ENCODE measurements at regions not wholly inside any gene's neighbourhood (a gene's known extent, or its start where the extent isn't known, plus 50 kb on each side); places are given as distances from the start of the nearest gene placed in this dataset.

- no peak overlapping the region for H3K4me3 ChIP-seq (ENCODE audit: low read length)
- no peak for TF ChIP-seq CTCF (IDR thresholded peaks at IDR 0.05)
- peaks cover 7 to 8% of the 10 kb centered on the region in 2 donors for H3K9me3 Mint-ChIP-seq
- H3K27ac Mint-ChIP-seq, result no peak overlapping the region
- no peaks in the 10 kb centered on the region for H3K4me1 ChIP-seq (ENCODE audit: control insufficient read depth, insufficient read depth, low read length)
- no peaks in the 10 kb centered on the region for H3K36me3 Mint-ChIP-seq
- WGBS (ENCODE audit: insufficient coverage), result 84% methylated on average over 6 of the region's 6 CpGs
- DNase-seq (no peak), ATAC-seq (no peak)
- H3K9me3 ChIP-seq (ENCODE audit: control insufficient read depth, insufficient read depth, low read length), result peaks cover 11% of the 10 kb centered on the region
- no peaks in the 10 kb centered on the region for H3K36me3 ChIP-seq (ENCODE audit: control insufficient read depth, insufficient read depth, low read length)
- no peaks in the 10 kb centered on the region for H3K27me3 ChIP-seq (ENCODE audit: control insufficient read depth, insufficient read depth, low read length)
- H3K4me1 Mint-ChIP-seq, result no peaks in the 10 kb centered on the region
- H3K27ac ChIP-seq (ENCODE audit: low read length), result no peak overlapping the region
- no peak overlapping the region for H3K4me3 Mint-ChIP-seq
- intact Hi-C loops (cut with micrococcal nuclease), result no loop called here
- H3K27me3 Mint-ChIP-seq (ENCODE audit: low read depth in 2 of 2), result no peaks in the 10 kb centered on the region
These were observed 57.6 kb upstream of the FAT1 start for GRCh38 chr4:186781032-186781917.

DNA sequence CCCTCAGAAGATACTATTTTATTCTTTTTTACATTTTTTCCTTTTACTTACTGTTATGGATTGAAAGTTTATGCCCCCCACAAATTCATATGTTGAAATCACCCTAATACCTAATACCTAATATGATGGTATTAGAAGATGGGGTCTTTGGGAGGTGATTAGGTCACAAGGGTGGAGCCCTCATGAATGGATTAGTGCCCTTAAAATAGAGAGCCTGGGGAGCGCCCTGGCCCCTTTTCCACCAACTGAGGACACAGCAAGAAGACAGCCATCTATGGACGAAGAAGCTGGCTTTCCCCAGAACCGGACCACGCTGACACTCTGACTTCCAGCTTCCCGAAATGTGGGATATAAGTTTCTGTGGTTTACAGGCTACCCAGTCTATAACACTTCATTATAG, 58.6 kb upstream of the FAT1 start:
- WGBS (ENCODE audit: insufficient coverage), result 90% methylated on average over 2 of the region's 5 CpGs
- DNase-seq (no peak), ATAC-seq (no peak)
- Histone ChIP-seq H3K9me3 (ENCODE audit: control insufficient read depth, insufficient read depth, low read length) (peaks cover 11% of the 10 kb centered on the region), H3K27ac (ENCODE audit: low read length) (no peak overlapping the region), H3K27me3 (ENCODE audit: control insufficient read depth, insufficient read depth, low read length) (no peaks in the 10 kb centered on the region), H3K4me1 (ENCODE audit: control insufficient read depth, insufficient read depth, low read length) (no peaks in the 10 kb centered on the region), H3K4me3 (ENCODE audit: low read length) (no peak overlapping the region), H3K36me3 (ENCODE audit: control insufficient read depth, insufficient read depth, low read length) (no peaks in the 10 kb centered on the region)
- no peak overlapping the region for H3K4me3 Mint-ChIP-seq
- H3K27me3 Mint-ChIP-seq (ENCODE audit: low read depth in 2 of 2), result no peaks in the 10 kb centered on the region
- no peak overlapping the region for H3K27ac Mint-ChIP-seq
- H3K4me1 Mint-ChIP-seq, result no peaks in the 10 kb centered on the region
- no peaks in the 10 kb centered on the region for H3K36me3 Mint-ChIP-seq
- peaks cover 10 to 12% of the 10 kb centered on the region in 2 donors for H3K9me3 Mint-ChIP-seq
- intact Hi-C loops (cut with micrococcal nuclease), result no loop called here
- TF ChIP-seq CTCF (IDR thresholded peaks at IDR 0.05), result no peak

- no peak overlapping the region for H3K27ac ChIP-seq (ENCODE audit: low read length)
- TF ChIP-seq CTCF (IDR thresholded peaks at IDR 0.05), result no peak
- Mint-ChIP-seq H3K4me3 (no peak overlapping the region), H3K9me3 (peaks cover 10 to 14% of the 10 kb centered on the region in 2 donors), H3K27me3 (ENCODE audit: low read depth in 2 of 2) (no peaks in the 10 kb centered on the region), H3K4me1 (no peaks in the 10 kb centered on the region), H3K27ac (no peak overlapping the region), H3K36me3 (no peaks in the 10 kb centered on the region)
- intact Hi-C loops (cut with micrococcal nuclease), result no loop called here
- H3K36me3 ChIP-seq (ENCODE audit: control insufficient read depth, insufficient read depth, low read length), result no peaks in the 10 kb centered on the region
- H3K9me3 ChIP-seq (ENCODE audit: control insufficient read depth, insufficient read depth, low read length), result no peaks in the 10 kb centered on the region
- H3K27me3 ChIP-seq (ENCODE audit: control insufficient read depth, insufficient read depth, low read length), result no peaks in the 10 kb centered on the region
- no peaks in the 10 kb centered on the region for H3K4me1 ChIP-seq (ENCODE audit: control insufficient read depth, insufficient read depth, low read length)
- no peak overlapping the region for H3K4me3 ChIP-seq (ENCODE audit: low read length)
- DNase-seq, result no peak
- WGBS (ENCODE audit: insufficient coverage), result 92% methylated on average over 5 of the region's 5 CpGs
- no peak for ATAC-seq
These were observed 63.9 kb upstream of the FAT1 start for GRCh38 chr4:186787536-186787935.

DNA sequence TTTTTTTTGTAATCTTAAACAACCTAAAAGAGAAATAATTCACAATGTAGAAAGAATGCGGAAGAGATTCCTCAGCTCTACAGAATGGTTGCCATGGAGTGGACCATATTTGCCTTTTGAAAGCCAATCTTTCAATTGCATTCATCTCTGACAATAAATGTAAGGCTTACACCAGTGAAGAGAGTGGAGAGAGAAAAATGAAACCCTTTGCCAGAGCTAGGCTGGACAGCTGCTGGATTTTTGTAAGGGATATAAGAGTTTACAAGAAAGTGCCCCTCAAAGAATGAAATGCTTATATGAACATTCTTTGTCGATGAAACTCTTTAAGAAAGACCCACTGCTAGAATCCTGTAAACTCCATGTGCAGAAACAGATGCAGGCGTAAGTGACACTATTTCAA, 66.0 kb upstream of the FAT1 start:
- intact Hi-C loops (cut with micrococcal nuclease), result no loop called here
- WGBS (ENCODE audit: insufficient coverage), result 83% methylated on average over 3 of the region's 3 CpGs
- H3K4me3 Mint-ChIP-seq, result no peak overlapping the region
- Histone ChIP-seq H3K27ac (ENCODE audit: low read length) (no peak overlapping the region), H3K4me1 (ENCODE audit: control insufficient read depth, insufficient read depth, low read length) (no peaks in the 10 kb centered on the region), H3K27me3 (ENCODE audit: control insufficient read depth, insufficient read depth, low read length) (no peaks in the 10 kb centered on the region), H3K4me3 (ENCODE audit: low read length) (no peak overlapping the region), H3K36me3 (ENCODE audit: control insufficient read depth, insufficient read depth, low read length) (no peaks in the 10 kb centered on the region), H3K9me3 (ENCODE audit: control insufficient read depth, insufficient read depth, low read length) (no peaks in the 10 kb centered on the region)
- no peaks in the 10 kb centered on the region for H3K4me1 Mint-ChIP-seq
- no peaks in the 10 kb centered on the region for H3K27me3 Mint-ChIP-seq (ENCODE audit: low read depth in 2 of 2)
- TF ChIP-seq CTCF (IDR thresholded peaks at IDR 0.05), result no peak
- H3K27ac Mint-ChIP-seq, result no peak overlapping the region
- H3K9me3 Mint-ChIP-seq, result peaks cover 8 to 14% of the 10 kb centered on the region in 2 donors
- H3K36me3 Mint-ChIP-seq, result no peaks in the 10 kb centered on the region
- DNase-seq (no peak), ATAC-seq (no peak)
